Small intestine (tissue), 7 donors: ENCODE measurements at regions not wholly inside any gene's neighbourhood (a gene's known extent, or its start where the extent isn't known, plus 50 kb on each side); places are given as distances from the start of the nearest gene placed in this dataset.

ENCODE experiments used
- DNase-seq, 2 donors: peaks; one replicate each; pipeline versions ENCODE4 v3.0.0 to v3.0.0-alpha.2; 2013
- FAIRE-seq: peaks from 2 replicates; lab custom pipeline; 2012; peaks lifted over from hg19 to GRCh38; lab: Jason Lieb, UNC
- H3K27ac ChIP-seq, 3 donors: one replicate each; pipeline ENCODE4 v1.5.1; 2013; ENCODE audit warnings: low read length in 2 of 3, mild to moderate bottlenecking in 2 of 3, control low read depth in 1 of 3, inconsistent platforms in 1 of 3, low read depth in 1 of 3, moderate library complexity in 1 of 3
- H3K27me3 ChIP-seq, 3 donors: one replicate each; pipeline ENCODE4 v1.6.1; 2013; ENCODE audit warnings: low read length in 3 of 3, inconsistent platforms in 1 of 3; ENCODE audit not compliant: control insufficient read depth in 3 of 3, insufficient read depth in 3 of 3
- H3K36me3 ChIP-seq, 3 donors: one replicate each; pipeline ENCODE4 v1.6.1; 2013; ENCODE audit warnings: low read length in 3 of 3, inconsistent platforms in 1 of 3, low read depth in 1 of 3, mild to moderate bottlenecking in 1 of 3, moderate library complexity in 1 of 3; ENCODE audit not compliant: control insufficient read depth in 3 of 3, insufficient read depth in 2 of 3
- H3K4me1 ChIP-seq, 3 donors: one replicate each; pipeline ENCODE4 v1.6.1; 2013; ENCODE audit warnings: low read length in 2 of 3, inconsistent platforms in 1 of 3, low read depth in 1 of 3, mild to moderate bottlenecking in 1 of 3, moderate library complexity in 1 of 3; ENCODE audit not compliant: control insufficient read depth in 3 of 3, insufficient read depth in 2 of 3
- H3K4me3 ChIP-seq, 3 donors: one replicate each; pipeline ENCODE4 v1.5.1; 2013; ENCODE audit warnings: low read length in 3 of 3, control low read depth in 1 of 3, inconsistent platforms in 1 of 3, low read depth in 1 of 3, mild to moderate bottlenecking in 1 of 3, moderate library complexity in 1 of 3
- H3K9me3 ChIP-seq, 2 donors: one replicate each; pipeline ENCODE4 v1.6.1; 2013; ENCODE audit warnings: low read depth in 1 of 2, low read length in 1 of 2; ENCODE audit not compliant: control insufficient read depth in 2 of 2, insufficient read depth in 1 of 2
- WGBS, 3 donors: extraction: QIAGEN DNeasy Blood & Tissue Kit; methylation state at CpG; one replicate each; pipeline ENCODE4 v1.1.7; 2013; 5-methylcytosine and 5-hydroxymethylcytosine counted together
- donor health status: healthy with polysubstance abuse.
- donor health status: control.
- donor health status: control.
- donor health status: Bipolar disorder and iron deficiency.
- donor health status: healthy.

- FAIRE-seq = no peak
- whole genome bisulfite sequencing, 3 donors = 35 to 65% (median 48%) methylated on average over 3 of the region's 3 CpGs
- H3K9me3 ChIP-seq = no peaks in the 10 kb centered on the region
- no peak overlapping the region for H3K4me3 ChIP-seq
- no peak overlapping the region for H3K27ac ChIP-seq
- H3K27me3 ChIP-seq = no peaks in the 10 kb centered on the region
- H3K36me3 ChIP-seq = no peaks in the 10 kb centered on the region
- DNase-seq = no peak
- no peaks in the 10 kb centered on the region for H3K4me1 ChIP-seq
Measured at GRCh38 chr2:117562654-117563053, 251.8 kb upstream of the DDX18 start.

- H3K36me3 ChIP-seq = no peaks in the 10 kb centered on the region
- peaks cover 0 to 3% (median 0%) of the 10 kb centered on the region in 3 donors for H3K4me1 ChIP-seq
- peaks cover 0 to 12% of the 10 kb centered on the region in 2 donors for H3K9me3 ChIP-seq
- H3K27me3 ChIP-seq = no peaks in the 10 kb centered on the region
- H3K27ac ChIP-seq = no peak overlapping the region
- H3K4me3 ChIP-seq = no peak overlapping the region
- FAIRE-seq (no peak), DNase-seq (no peak)
- 70 to 86% (median 81%) methylated on average over 3 of the region's 3 CpGs for WGBS, 3 donors
Measured at GRCh38 chr2:117571590-117572349, 242.7 kb upstream of the DDX18 start.

- Histone ChIP-seq H3K4me1 (no peaks in the 10 kb centered on the region), H3K36me3 (no peaks in the 10 kb centered on the region), H3K27ac (no peak overlapping the region), H3K4me3 (no peak overlapping the region), H3K9me3 (peaks cover 0 to 3% of the 10 kb centered on the region in 2 donors), H3K27me3 (no peaks in the 10 kb centered on the region)
- WGBS, 3 donors = 70 to 82% (median 74%) methylated on average over 4 of the region's 4 CpGs
- DNase-seq = no peak
- no peak for FAIRE-seq
Measured at GRCh38 chr2:117587310-117587709, 227.2 kb upstream of the DDX18 start.

- no peak overlapping the region for H3K4me3 ChIP-seq
- H3K27me3 ChIP-seq = no peaks in the 10 kb centered on the region
- FAIRE-seq = no peak
- H3K9me3 ChIP-seq = peaks cover 0 to 2% of the 10 kb centered on the region in 2 donors
- DNase-seq = no peak
- no peak overlapping the region for H3K27ac ChIP-seq
- H3K36me3 ChIP-seq = no peaks in the 10 kb centered on the region
- WGBS, 3 donors = 56 to 67% (median 59%) methylated on average over 3 of the region's 3 CpGs
- no peaks in the 10 kb centered on the region for H3K4me1 ChIP-seq
Measured at GRCh38 chr2:117603060-117603459, 211.4 kb upstream of the DDX18 start.

- Histone ChIP-seq H3K27ac (no peak overlapping the region), H3K27me3 (no peaks in the 10 kb centered on the region), H3K9me3 (no peaks in the 10 kb centered on the region), H3K4me3 (no peak overlapping the region), H3K36me3 (no peaks in the 10 kb centered on the region), H3K4me1 (no peaks in the 10 kb centered on the region)
- FAIRE-seq (no peak), DNase-seq (no peak)
- WGBS, 3 donors = 33 to 46% (median 38%) methylated on average over 5 of the region's 5 CpGs
Measured at GRCh38 chr2:117603567-117603966, 210.9 kb upstream of the DDX18 start.

GRCh38 chr2:117607202-117607601 is 207.3 kb upstream of the DDX18 start:
- Histone ChIP-seq H3K4me1 (no peaks in the 10 kb centered on the region), H3K9me3 (no peaks in the 10 kb centered on the region), H3K4me3 (no peak overlapping the region), H3K36me3 (no peaks in the 10 kb centered on the region), H3K27ac (no peak overlapping the region), H3K27me3 (no peaks in the 10 kb centered on the region)
- DNase-seq (no peak), FAIRE-seq (no peak)
- 43 to 85% (median 82%) methylated on average over 2 of the region's 2 CpGs for WGBS, 3 donors

- no peaks in the 10 kb centered on the region for H3K9me3 ChIP-seq
- H3K27ac ChIP-seq = no peak overlapping the region
- H3K4me3 ChIP-seq = no peak overlapping the region
- DNase-seq = no peak
- no peak for FAIRE-seq
- WGBS, 3 donors = 66 to 95% (median 91%) methylated on average over 4 to 5 of the region's 5 CpGs
- no peaks in the 10 kb centered on the region for H3K36me3 ChIP-seq
- no peaks in the 10 kb centered on the region for H3K4me1 ChIP-seq
- H3K27me3 ChIP-seq = no peaks in the 10 kb centered on the region
Measured at GRCh38 chr2:117613101-117613500, 201.4 kb upstream of the DDX18 start.

- H3K36me3 ChIP-seq = no peaks in the 10 kb centered on the region
- H3K27me3 ChIP-seq = no peaks in the 10 kb centered on the region
- no peak for DNase-seq
- FAIRE-seq = no peak
- H3K4me1 ChIP-seq = no peaks in the 10 kb centered on the region
- H3K4me3 ChIP-seq = no peak overlapping the region
- H3K9me3 ChIP-seq = no peaks in the 10 kb centered on the region
- 86 to 87% (median 87%) methylated on average over 5 of the region's 5 CpGs for WGBS, 3 donors
- no peak overlapping the region for H3K27ac ChIP-seq
Measured at GRCh38 chr2:117614296-117614695, 200.2 kb upstream of the DDX18 start.
